SH-SY5Y (cell line): ENCODE measurements at regions not wholly inside any gene's neighbourhood (a gene's known extent, or its start where the extent isn't known, plus 50 kb on each side); places are given as distances from the start of the nearest gene placed in this dataset.

ENCODE experiments used
- GATA2 ChIP-seq: IDR thresholded peaks from 2 replicates; pipeline ENCODE4 v1.6.1; 2011; ENCODE audit warnings: mild to moderate bottlenecking, low read depth, low read length
- GATA3 ChIP-seq: IDR thresholded peaks from 2 replicates; pipeline ENCODE4 v1.6.1; 2011; ENCODE audit warnings: low read depth, mild to moderate bottlenecking, low read length, moderate library complexity

GRCh38 chr3:13688824-13689223 lies 139.9 kb downstream of the FBLN2 start:
- no peak for TF ChIP-seq GATA2
- TF ChIP-seq GATA3, result no peak
